GM19468 (cell line): ENCODE measurements at regions not wholly inside any gene's neighbourhood (a gene's known extent, or its start where the extent isn't known, plus 50 kb on each side); places are given as distances from the start of the nearest gene placed in this dataset.
"Not testable (repeated sequence)": the region's sequence is repeated elsewhere in the genome, so short reads cannot be mapped to it uniquely, and the experiment has no call there.

Experiments used
- ATAC-seq: cut with Tn5 transposase; IDR thresholded peaks from one replicate; pipeline ENCODE4 v1.9.1; 2021; ENCODE audit warnings: mild to moderate bottlenecking, moderate library complexity, moderate number of reproducible peaks; ENCODE audit not compliant: unreplicated experiment; ENCODE audit errors: extremely low read depth

DNA sequence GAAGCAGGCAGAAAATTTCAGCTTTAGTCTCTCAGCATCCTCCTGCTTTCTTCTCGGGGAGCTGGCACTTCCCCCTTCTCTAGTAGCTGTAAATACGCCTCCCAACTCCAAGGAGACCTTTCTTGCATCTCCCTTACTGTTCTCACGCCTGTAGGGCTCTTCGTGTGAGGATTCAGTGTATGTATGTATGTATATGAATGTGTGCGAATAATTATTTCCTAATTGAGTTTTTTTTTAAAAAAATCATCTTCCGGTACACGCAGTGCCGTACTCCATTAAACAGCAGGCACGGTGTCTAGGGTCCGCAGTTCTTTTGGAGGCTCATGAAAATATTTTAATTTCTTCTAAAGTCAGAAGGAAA lies 85.4 kb downstream of the HFE start:
- no peak for ATAC-seq

DNA sequence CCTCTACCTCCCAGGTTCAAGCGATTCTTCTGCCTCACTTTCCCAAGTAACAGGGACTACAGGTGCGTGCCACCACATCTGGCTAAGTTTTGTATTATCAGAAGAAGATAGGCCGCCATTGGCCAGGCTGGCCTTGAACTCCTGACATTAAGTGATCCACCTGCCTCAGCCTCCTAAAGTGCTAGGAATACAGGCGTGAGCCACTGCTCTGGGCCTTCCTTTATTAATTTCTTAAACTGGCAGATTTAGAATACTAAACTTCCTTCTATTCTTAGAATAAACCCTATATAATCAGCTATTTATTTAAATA lies 86.6 kb downstream of the HFE start:
- no peak for ATAC-seq

DNA sequence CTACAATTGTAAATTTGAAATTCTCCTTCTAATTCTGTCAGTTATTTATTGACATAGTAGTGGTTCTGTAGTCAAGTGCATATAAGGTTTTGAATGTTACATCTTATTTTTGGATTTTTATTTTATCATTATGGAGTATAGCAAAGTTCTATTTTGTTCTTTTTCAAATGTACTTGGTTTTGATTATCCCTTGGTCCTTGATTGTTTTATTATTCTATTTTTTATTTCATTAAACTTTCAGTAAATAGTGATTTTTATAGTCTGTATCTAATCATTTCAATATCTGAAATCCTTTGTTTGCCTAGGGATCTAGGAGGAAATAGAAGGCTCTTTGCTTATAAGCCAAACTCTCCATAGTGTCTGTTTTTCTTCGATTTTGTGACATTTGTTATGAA lies 87.8 kb downstream of the HFE start:
- ATAC-seq = no peak

DNA sequence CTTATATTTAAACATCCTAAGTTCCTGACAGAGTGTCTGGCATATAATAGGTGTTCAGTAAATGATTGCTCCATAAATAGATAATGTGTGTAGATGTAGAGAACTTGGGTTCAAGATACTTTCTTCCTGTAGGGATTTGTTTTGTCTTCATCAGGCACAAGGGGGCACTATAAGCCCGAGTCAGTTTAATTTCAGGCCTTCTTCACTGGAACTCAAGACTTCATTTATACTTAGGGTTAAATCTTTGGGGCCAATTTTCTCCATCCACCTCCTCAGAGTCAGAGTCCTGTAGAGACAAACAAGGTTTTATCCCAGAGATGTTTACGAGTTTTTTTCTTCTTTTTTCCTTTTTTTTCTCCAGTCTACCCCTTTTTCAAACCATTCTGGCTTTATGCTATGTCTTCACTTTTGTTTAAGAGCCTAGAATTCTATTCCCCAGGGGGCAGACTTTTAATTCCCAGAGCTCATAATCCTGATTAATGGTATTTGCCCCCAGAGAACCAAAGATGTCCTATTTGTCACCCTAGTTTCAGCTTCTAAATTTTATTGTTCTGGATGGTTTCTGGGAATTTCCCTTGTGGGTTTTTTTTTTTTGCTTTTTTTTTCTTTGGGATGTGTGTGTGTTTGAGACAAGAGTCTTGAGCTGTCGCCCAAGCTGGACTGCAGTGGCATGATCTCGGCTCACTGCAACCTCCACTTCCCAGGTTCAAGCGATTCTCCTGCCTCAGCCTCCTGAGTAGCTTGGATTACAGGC lies 88.4 kb downstream of the HFE start:
- ATAC-seq = no peak

DNA sequence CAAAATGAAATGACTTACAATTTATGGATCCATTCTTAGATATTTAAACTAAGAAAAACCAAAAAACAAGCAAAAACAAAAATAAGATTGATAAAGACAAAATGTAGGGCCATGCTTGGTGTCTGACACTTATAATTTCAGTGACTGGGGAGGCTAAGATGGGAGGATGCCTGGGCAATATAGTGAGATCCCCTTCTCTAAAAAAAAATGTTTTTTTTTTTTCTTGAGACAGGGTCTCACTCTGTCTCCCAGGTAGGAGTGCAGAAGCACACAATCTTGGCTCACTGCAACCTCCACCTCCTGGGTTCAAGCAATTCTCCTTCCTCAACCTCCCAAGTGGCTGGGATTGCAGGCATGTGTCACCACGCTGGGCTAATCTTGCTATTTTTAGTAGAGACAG lies 92.4 kb downstream of the HFE start:
- ATAC-seq = no peak

DNA sequence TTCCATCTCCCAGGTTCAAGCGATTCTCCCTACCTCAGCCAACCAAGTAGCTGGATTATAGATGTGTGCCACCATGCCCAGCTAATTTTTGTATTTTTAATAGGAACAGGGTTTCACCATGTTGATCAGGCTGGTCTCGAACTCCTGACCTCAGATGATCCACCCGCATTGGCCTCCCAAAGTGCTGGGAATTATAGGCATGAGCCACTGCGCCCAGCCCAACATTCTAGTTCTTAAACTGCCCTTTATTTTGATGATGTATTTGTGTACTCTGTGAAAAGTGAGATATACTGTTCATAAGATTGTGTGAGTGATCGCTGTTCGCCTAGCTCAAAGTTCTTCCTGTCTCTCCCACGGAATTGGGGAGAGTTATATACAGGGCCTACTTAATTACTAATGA lies 93.1 kb downstream of the HFE start:
- ATAC-seq = no peak

DNA sequence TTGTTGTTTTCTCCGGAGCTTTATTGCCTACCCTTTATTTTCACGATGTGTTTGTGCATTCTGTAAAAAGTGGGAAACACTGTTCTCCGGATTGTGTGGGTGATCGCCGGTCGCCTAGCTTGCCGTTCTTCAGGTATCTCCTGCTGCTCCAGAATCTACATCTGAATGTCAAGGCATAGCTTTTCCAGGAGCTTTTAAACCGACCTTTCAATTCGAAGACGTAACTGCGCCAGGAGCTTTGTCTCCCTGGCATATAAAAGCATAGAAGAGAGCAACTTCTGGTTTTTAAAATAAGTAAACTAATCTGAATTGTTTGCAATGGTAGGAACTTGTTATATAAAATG lies 96.0 kb downstream of the HFE start:
- no peak for ATAC-seq

DNA sequence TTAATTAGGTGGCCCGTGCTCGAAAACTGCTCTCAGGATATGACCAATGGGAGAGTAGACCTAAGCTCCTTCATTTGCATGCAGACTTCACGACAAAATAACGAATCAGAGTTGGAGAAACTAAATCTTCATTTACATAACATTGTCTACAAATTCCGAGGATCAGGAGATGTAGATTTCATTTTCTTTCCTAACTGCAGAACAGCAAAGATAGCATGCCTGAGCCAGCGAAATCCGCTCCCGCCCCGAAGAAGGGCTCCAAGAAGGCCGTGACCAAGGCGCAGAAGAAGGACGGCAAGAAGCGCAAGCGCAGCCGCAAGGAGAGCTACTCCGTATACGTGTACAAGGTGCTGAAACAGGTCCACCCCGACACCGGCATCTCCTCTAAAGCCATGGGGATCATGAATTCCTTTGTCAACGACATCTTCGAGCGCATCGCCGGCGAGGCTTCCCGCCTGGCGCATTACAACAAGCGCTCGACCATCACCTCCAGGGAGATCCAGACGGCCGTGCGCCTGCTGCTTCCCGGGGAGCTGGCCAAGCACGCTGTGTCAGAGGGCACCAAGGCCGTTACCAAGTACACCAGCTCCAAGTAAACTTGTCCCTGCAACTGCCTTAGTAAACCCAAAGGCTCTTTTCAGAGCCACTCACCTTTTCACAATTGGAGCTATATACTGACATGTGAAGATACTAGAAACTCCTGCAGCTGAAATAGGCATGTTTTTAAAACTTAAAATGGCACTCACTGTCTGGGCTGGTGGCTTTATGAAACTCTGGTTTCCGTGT lies 96.5 kb downstream of the HFE start:
- ATAC-seq = no peak

DNA sequence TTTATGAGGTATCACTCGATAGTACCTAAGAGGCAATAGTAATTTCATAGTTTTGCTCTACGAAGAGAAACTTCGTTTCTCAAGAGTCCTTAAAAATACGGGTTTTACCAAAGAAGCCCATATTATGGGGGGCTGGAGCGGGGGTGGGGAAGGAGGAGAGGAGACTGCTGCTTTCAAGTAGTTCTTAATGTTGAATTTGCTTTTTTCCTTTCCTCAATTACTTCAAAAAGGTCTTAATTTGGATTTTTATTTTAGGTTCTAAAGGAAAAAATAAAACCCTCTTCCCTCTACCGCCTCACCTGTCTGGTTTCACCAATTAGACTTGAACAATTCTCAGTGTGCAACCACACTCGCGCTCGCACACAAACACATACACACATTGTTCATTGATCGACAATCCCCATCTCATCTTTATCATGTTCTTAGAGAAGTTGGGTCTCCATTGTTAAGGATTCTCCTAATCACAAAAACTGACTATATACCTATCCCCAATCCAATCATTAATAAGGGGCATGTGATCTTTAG lies 97.2 kb downstream of the HFE start:
- no peak for ATAC-seq

DNA sequence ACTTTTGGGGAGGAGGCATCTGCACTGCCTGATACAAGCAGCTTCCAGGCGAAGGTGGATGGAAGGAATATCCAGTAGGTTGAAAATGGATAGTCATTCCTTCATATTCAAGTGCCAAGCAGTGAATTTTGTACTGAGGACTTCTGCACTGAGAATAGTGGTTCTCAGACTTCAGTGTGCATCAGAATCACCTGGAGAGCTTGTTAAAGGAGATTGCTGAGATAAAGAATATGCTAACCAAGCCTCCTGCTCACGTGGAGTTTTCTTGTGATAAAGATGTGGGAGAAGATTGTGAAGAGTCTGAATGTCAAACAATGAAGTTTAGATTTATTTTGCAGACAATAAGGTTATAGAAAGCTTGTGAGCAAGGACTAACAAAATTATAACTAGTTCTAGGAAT lies 97.8 kb downstream of the HFE start:
- ATAC-seq = no peak

DNA sequence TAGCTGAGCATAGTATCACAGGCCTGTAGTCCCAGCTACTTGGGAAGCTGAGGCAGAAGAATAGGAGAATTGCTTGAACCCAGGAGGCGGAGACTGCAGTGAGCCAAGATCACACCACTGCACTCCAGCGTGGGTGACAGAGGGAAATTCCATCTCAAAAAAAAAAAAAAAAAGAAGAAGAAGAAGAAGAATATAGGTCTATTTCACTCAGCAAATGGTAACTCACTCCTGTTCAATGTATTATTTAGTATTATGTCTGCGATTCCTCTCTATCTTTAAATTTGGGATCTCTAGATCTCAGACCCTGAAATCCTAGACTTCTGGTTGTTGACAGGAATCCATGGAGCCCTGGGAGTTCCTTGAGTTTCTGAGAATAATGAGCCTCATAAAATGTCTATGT lies 98.6 kb downstream of the HFE start:
- ATAC-seq = no peak

DNA sequence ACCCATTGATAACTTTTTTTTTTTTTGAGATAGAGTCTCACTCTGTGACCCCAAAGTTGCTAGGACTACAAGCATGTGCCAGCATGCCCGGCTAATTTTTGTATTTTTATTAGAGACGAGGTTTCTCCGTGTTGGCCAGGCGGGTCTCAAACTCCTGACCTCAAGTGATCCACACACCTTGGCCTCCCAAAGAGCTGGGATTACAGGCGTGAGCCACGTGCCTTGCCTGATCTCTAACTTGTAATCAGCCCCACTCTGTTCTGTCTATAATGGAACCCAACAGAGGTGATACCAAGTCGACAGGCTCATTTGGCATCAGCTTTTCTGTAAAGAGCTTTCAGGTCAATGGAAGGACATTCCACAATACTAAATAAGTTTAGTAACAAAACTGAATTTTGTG lies 99.4 kb downstream of the HFE start:
- no peak for ATAC-seq

DNA sequence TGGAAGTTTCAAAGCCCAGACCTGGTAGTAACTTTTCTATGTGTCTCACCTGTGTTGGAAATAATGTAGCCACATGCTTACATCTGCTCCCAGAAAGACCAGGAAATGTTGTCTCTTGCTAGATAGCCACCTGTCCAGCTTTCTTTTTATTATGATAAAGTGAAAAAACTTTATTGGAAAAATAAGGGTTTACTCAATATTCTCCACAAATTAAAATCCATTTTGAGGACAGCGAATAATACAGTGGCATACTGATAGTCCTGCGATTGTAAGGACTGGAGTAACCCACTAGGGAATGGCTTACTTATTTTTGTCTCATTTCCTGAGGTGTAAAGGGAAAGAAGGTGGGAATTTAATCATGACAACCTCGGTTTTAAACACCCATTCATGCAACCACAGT lies 100.1 kb downstream of the HFE start:
- ATAC-seq = no peak

DNA sequence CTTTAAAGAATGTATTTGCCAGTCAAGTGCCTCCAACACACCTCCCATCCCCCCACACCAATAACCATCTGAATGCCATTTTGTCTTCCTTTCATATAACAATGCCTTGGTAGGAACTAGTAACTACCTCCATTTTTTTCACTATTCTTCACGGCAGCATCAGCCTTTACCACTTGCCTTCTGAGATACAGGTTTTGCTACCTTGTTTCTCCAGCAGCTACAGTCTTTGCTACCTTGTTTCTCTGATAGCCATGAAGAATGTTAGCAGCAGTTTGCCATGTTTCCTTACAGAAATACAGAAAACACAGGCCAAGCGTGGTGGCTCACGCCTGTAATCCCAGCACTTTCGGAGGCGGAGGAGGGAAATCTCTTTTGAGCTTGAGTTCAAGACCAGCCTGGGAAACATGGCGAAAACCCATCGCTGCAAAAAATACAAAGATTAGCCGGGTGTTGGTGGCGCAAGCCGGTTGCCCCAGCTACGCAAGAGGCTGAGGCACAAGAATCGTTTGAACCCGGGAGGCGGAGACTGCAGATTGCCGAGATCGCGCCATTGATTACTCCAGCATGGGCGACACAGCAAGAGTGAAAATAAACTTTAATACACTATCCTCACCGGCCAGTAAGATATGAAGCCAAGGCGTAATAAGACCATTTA lies 100.9 kb downstream of the HFE start:
- no peak for ATAC-seq

DNA sequence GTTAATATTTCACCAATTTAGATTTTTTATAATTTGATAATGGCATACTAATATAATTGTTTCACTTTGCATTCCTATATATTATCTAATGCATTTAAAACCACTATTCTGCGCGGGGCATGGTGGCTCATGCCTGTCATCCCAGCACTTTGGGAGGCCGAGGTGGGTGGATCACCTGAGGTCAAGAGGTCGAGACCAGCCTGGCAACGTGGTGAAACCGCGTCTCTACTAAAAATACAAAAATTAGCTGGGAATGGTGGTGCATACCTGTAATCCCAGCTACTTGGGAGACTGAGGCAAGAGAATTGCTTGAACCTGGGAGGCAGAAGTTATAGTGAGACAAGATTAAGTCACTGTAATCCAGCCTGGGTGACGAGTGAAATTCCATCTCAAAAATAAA lies 104.3 kb downstream of the HFE start:
- ATAC-seq = not testable (repeated sequence)

DNA sequence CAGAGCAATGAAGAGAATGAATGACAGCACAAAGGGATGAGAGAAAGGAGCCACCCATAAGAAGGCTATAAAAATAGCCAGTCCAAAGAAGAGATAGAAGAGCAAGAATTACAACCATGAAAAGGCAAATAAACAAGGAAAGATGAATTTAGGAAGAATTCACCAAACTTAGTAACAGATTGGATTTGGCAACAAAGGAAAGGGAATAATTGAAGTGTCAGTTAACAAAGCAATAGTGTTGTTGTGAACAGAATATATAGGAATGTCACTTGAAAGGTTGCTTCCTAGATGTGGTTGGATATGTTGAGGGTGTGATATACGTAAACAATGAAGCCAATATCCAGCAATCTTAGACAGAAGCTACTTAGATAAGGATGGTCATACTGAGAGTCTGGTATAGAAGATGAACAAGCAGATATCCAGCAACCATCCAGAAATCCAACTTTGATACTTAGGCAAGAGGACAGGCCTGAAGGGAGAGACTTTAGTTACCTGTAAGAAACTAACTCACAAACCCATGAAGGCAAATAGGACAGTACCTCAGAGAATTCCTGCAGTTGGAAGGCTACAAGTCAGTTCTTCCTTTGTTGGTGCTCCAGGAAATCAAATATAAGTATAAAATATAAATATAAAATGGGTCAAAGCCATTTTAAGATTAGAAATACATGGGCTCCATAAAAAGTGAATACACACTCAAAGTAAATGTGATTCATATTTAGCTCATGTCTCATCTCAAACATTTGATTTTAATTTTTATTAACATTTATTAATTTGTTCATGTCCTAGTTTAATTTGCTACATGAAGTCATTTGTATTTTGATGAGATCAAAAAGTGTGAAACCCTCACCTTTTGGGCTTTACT lies 106.5 kb downstream of the HFE start:
- no peak for ATAC-seq

DNA sequence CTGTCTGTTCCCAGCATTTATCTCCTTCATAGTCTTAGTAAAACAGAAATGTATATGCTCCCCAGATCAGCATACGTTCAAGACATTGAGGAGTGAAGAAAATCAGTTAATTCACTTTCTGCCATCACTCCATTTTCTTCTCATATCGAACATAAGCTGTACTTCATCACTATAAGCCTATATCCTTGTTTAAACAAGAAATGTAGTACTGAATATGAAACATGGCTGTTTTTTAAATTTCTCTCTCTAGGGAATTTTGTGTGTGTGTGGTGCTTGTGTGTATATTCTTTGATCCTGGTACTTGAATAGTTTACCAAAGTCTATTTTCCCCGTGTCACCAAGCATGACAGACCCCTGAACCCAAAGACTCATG lies 107.1 kb downstream of the HFE start:
- ATAC-seq = no peak

DNA sequence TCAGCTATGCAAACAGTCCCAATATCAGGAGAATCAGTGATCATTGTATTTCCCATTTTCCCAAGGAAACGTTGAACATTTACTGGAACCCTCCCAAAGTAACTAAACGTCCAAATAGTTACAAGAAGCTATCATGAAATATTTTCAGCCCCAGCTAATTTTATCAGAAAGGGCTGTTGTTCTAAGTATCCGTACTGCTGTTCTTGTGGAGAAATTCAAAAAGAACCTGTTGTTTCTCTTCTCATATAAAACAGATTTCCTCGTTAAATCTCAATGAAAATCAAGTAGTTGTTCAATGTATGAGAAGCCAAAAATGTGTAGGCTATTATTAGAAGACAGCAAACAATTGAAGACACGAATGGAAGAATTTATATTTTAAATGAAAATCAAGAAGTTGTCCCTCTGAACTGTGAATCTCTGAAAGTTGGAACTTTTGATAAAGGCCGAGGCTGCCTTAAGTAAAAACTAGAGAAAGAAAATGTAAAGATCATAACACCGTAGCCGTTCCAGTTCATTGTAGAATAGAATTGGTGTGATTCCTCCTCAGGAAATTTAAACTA lies 107.7 kb downstream of the HFE start:
- no peak for ATAC-seq

DNA sequence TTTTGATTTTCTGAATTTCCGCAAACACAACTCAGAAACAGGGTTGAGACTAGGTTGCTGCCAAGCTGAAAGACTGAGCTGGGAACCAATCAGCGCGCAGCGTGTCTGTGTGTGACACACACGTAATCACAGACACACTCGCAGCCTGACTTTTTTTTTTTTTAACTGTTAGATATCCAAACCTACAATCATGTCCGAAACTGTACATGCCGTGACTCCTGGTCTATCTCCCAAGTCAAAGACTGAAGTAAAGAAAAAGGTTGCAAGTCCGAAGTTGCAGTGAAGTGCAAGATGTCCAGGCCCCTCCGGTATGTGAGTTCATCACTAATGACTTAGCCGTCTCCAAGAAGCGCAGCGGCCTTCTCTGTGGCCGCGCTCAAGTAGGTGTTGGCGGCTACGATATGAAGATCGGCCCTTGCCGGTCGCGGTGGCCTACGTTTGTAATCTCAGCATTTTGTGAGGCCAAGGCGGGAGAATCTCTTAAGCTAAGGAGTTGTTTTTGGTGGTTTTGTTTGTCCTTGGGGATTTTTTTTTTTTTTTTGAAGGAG lies 108.2 kb downstream of the HFE start:
- ATAC-seq = no peak
